Astrocyte (in vitro differentiated cells and primary cell): ENCODE measurements at regions not wholly inside any gene's neighbourhood (a gene's known extent, or its start where the extent isn't known, plus 50 kb on each side); places are given as distances from the start of the nearest gene placed in this dataset.

Source experiments
- CTCF ChIP-seq: IDR thresholded peaks from 2 replicates; pipeline ENCODE4 v1.5.1; 2011; ENCODE audit warnings: low read depth, mild to moderate bottlenecking, inconsistent platforms, low read length, moderate library complexity; ENCODE audit not compliant: insufficient read depth
- EZH2 ChIP-seq: IDR thresholded peaks from 2 replicates; pipeline ENCODE4 v1.6.1; 2012; ENCODE audit warnings: mild to moderate bottlenecking, low read length, inconsistent platforms; ENCODE audit not compliant: insufficient read depth

- TF ChIP-seq EZH2 (no peak), CTCF (no peak)
These were observed 561.1 kb downstream of the TBC1D22A start for GRCh38 chr22:47323518-47323917.
